HFFc6 (cell line): ENCODE measurements at regions not wholly inside any gene's neighbourhood (a gene's known extent, or its start where the extent isn't known, plus 50 kb on each side); places are given as distances from the start of the nearest gene placed in this dataset.
"Not testable (repeated sequence)": the region's sequence is repeated elsewhere in the genome, so short reads cannot be mapped to it uniquely, and the experiment has no call there.

Experiments used
- DNase-seq: peaks from one replicate; pipeline ENCODE4 v3.0.0-alpha.2; 2018
- H3K27ac Mint-ChIP-seq: 2 replicates; pipeline ENCODE4 v1.8.0; 2020; ENCODE audit warnings: mild to moderate bottlenecking, mixed read lengths
- H3K27me3 Mint-ChIP-seq: 2 replicates; pipeline ENCODE4 v1.8.0; 2021; ENCODE audit warnings: mild to moderate bottlenecking, moderate library complexity, mixed read lengths; ENCODE audit not compliant: insufficient read depth
- H3K36me3 Mint-ChIP-seq: 2 replicates; pipeline ENCODE4 v1.8.0; 2021; ENCODE audit warnings: low read depth, mixed read lengths
- H3K4me1 Mint-ChIP-seq: 2 replicates; pipeline ENCODE4 v1.8.0; 2020; ENCODE audit warnings: low read depth, mixed read lengths
- H3K4me3 Mint-ChIP-seq: 2 replicates; pipeline ENCODE4 v1.8.0; 2020; ENCODE audit warnings: mild to moderate bottlenecking, moderate library complexity, mixed read lengths
- H3K9me3 Mint-ChIP-seq: 2 replicates; pipeline ENCODE4 v1.8.0; 2020; ENCODE audit warnings: mild to moderate bottlenecking, mixed read lengths
- TF ChIP-seq, protein P1 (sequence below): fragments of 200-600 bp; sonication (generic); IDR thresholded peaks from 2 replicates; pipeline ENCODE4 v1.5.0; 2021; ENCODE audit warnings: antibody characterized with exemption, mild to moderate bottlenecking

DNA sequence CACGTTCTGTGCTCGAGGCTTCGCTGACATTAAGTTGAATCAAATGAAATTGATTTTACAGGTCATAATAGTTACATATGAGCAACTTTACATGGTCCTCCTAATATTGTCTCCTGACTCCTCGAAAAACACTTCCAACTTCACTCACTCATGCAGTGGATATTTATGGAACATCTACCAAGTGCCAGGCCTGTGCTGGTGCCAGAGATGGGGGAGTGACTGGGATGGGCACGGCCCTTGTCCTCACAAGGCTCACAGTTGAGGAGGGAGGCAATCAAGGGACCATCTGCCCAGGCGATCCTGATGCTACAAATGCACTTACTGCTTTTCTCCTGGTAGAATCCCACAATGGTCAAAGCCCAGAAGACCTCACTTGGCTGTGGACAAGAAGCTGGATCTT is 426.4 kb downstream of the PREX1 start:
- TF ChIP-seq, protein P1, sequence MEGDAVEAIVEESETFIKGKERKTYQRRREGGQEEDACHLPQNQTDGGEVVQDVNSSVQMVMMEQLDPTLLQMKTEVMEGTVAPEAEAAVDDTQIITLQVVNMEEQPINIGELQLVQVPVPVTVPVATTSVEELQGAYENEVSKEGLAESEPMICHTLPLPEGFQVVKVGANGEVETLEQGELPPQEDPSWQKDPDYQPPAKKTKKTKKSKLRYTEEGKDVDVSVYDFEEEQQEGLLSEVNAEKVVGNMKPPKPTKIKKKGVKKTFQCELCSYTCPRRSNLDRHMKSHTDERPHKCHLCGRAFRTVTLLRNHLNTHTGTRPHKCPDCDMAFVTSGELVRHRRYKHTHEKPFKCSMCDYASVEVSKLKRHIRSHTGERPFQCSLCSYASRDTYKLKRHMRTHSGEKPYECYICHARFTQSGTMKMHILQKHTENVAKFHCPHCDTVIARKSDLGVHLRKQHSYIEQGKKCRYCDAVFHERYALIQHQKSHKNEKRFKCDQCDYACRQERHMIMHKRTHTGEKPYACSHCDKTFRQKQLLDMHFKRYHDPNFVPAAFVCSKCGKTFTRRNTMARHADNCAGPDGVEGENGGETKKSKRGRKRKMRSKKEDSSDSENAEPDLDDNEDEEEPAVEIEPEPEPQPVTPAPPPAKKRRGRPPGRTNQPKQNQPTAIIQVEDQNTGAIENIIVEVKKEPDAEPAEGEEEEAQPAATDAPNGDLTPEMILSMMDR, result no peak
- H3K4me3 Mint-ChIP-seq, result no peak overlapping the region
- no peaks in the 10 kb centered on the region for H3K4me1 Mint-ChIP-seq
- H3K27me3 Mint-ChIP-seq, result peaks cover 20% of the 10 kb centered on the region
- no peaks in the 10 kb centered on the region for H3K9me3 Mint-ChIP-seq
- H3K36me3 Mint-ChIP-seq, result no peaks in the 10 kb centered on the region
- no peak overlapping the region for H3K27ac Mint-ChIP-seq
- no peak for DNase-seq

DNA sequence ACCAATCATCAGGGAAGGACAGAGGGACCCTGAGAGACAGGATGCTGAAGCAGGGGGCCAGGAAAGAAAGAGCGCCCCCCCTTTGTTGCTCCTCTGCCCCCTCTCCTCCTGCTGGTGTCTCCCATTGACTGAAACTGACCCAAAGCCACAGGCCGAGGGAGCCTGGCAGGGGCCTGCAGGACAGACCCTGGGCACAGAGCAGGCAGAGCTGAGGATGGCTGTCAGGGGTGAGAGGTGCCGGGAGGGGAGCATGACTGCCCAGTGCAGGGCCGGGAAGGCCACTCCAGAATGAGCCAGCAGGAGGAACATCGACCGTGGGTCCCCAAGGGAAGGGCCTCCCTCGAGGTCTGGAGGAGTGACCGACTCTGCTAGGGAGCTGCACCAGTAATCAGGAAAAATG is 427.8 kb downstream of the PREX1 start:
- Mint-ChIP-seq H3K27me3 (peaks cover 25% of the 10 kb centered on the region), H3K9me3 (no peaks in the 10 kb centered on the region)

DNA sequence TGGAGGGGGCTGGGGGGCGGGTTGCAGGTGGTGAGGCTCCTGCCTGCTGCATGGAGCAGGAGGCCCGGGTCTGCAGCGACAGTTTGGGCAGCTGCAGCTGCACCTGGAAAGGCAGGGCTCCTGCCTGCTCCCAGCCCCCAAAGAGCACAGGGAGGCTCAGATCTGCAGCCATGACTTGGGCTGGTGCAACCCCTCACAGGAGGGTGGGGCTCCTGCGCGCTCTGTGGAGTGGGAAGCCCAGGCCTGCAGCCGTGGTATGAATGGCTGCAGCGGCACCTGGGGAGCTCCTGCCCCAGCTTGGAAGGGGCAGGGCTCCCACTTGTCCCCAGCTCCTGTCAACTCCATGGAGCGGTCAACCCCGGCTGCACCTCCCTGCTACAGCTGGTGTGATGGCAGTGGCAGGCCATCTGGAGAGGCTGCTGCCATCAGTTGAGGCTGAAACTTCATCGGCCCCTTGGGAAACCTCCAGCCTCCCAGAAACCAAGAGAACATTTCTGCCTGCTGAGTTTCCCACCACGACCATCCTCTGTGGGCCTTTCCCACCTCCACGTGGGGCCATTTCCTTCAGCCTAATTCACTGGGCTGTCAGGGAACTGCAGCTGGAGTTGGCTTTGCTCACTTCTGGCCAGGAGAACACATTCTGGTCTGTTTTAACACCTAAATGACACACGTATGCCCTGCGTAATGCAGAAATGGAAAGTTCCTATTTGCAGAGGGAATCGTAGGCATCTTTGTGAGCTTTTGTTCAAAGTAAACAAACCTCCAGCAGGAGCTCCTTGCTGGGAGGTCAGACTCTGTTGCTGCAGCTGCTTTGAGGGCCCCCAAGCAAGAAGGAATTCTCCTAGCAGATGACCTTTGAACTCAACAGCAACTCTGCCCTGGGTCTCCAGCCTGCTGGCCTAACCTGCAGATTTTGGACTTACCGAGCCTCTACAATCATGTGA is 429.0 kb downstream of the PREX1 start:
- Mint-ChIP-seq H3K9me3 (peaks cover under 1% of the 10 kb centered on the region; the same call in 1 of the 2 replicates), H3K36me3 (no peaks in the 10 kb centered on the region), H3K27me3 (peaks cover 31% of the 10 kb centered on the region), H3K27ac (no peak overlapping the region), H3K4me1 (no peaks in the 10 kb centered on the region), H3K4me3 (no peak overlapping the region)
- DNase-seq, result no peak
- TF ChIP-seq, protein P1, result no peak

More for the DNA sequence above, 427.8 kb downstream of the PREX1 start:
- H3K4me1 Mint-ChIP-seq, result no peaks in the 10 kb centered on the region
- H3K4me3 Mint-ChIP-seq, result no peak overlapping the region
- no peak overlapping the region for H3K27ac Mint-ChIP-seq
- TF ChIP-seq, protein P1, result no peak
- DNase-seq, result no peak
- H3K36me3 Mint-ChIP-seq, result no peaks in the 10 kb centered on the region

DNA sequence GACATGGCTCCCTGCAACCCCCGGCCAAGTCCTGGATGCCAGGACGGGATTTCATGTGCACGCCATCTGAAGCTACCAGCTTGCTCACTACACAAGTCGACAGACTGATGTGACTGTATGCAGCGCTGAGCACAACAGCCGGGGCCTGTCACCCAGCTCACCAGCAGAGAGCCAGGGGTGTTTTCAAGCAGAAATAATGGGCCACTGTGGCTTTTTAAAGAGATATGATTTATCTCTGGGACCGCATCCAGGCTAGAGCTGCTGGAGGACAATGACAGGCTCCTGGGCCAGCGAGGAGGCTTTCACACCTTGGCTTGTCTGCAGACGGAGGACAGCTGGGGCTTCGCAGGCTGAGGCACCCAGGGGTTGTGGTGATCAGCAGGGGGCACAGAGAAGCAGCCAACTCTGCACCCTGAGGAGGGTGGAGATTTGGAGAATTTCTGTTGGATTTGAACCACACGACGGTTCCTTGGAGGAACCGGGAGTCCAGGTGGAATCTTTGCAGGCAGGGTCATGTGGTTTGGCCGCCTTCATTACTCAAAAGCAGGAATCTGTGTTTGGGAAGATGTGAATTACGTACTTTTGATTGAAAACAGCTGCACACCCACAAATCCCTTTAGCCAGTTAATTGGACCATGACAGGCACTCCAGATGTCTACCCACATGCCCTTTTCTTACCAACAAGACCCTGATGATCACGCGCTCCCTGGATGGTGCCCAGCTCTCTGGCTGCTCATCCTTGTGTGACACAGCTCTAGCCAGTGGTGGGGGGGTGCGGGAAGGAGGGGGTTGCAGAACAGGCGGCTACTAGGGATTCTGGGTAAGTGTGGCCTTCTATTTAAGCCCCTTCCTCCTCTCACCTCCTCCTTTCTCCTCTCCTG is 430.6 kb downstream of the PREX1 start:
- H3K36me3 Mint-ChIP-seq, H3K27ac Mint-ChIP-seq, DNase-seq, H3K4me3 Mint-ChIP-seq, H3K9me3 Mint-ChIP-seq, H3K4me1 Mint-ChIP-seq: not testable (repeated sequence)
- H3K27me3 Mint-ChIP-seq, result peaks cover 29% of the 10 kb centered on the region

DNA sequence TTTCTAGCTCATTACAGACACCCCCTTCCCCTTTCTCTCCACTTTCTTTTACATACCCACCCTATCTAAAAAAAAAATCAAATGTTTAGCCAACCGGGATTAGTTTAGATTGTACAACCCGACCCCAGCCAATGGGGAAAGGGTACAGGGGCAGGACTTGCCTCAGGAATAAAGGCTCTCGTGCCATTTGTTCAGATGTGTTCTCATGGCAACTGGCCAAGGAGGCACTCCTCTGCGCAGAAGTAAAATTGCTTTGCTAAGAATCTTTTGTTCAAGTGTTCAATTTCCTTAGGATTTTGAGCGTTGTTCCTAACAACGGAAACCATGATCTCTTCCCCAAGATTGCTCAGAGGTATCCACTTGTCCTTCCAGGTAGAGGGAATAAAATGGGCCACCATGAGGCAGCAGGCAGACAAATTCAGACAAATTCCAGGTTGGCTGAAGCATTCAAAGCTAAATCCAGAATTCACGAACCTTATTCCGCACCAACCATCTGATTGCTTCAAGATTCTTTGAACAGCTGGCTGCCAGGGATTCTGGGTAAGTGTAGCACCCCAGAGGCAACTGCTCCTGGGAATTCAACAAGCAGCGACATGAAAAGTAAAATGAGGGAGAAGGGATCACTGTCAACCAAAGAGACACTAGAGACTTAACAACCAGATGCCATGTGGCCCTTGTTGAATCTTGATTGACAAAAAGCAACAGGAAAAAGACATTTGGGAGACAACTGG is 431.8 kb downstream of the PREX1 start:
- TF ChIP-seq, protein P1, result no peak
- DNase-seq, result no peak
- Mint-ChIP-seq H3K27ac (no peak overlapping the region), H3K4me1 (no peaks in the 10 kb centered on the region), H3K27me3 (peaks cover 25% of the 10 kb centered on the region), H3K9me3 (peaks cover 11% of the 10 kb centered on the region), H3K4me3 (no peak overlapping the region), H3K36me3 (no peaks in the 10 kb centered on the region)
